HG02885 (cell line): ENCODE measurements at regions not wholly inside any gene's neighbourhood (a gene's known extent, or its start where the extent isn't known, plus 50 kb on each side); places are given as distances from the start of the nearest gene placed in this dataset.
"Not testable (repeated sequence)": the region's sequence is repeated elsewhere in the genome, so short reads cannot be mapped to it uniquely, and the experiment has no call there.

ENCODE experiments used
- ATAC-seq: cut with Tn5 transposase; IDR thresholded peaks from one replicate; pipeline ENCODE4 v1.9.1; 2021; ENCODE audit warnings: mild to moderate bottlenecking; ENCODE audit not compliant: unreplicated experiment, poor library complexity

DNA sequence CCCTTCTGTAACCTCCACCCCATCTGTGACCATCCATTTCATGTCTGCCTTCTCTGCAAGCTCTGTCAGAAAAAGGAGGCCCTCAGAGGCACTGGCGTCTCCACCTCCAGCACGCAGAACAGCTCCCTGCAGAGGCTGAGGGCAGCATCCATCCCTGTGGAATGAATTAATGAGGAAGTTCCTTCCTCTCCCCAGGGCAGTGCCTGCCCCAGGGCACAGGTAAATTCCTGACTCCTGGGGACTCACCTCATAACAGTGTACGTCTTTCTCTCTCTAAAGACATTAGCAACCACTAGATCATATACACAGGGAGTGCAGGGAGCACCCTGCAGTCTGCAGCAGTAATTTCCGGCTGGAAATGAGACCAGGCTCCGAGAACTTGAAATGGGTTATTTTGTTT, 155.0 kb upstream of the TMEM132C start:
- ATAC-seq, result no peak

DNA sequence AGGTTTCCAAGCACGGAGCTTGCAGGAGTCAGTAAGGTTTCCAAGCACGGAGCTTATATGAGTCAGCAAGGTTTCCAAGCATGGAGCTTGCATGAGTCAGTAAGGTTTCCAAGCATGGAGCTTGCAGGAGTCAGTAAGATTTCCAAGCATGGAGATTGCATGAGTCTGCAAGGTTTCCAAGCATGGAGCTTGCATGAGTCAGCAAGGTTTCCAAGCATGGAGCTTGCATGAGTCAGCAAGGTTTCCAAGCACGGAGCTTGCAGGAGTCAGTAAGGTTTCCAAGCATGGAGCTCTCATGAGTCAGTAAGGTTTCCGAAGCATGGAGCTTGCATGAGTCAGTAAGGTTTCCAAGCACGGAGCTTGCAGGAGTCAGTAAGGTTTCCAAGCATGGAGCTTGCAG, 153.7 kb upstream of the TMEM132C start:
- ATAC-seq, result not testable (repeated sequence)

DNA sequence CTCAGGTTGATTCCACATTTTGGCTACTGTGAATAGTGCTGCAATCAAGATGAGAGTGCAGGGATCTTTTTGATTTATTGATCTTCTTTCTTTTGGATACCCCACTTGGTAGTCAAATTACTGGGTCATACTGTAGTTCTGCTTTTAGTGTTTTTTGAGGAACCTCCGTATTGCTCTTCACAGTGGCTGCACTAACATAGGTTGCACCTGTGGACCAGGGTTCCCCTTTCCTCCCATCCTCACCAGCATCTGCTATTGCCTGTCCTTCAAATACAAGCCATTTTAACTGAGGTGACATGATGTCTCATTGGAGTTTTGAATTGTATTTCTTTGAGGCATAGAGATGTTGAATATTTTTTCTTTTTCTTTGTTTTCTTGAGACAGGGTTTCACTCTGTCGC, 152.5 kb upstream of the TMEM132C start:
- no peak for ATAC-seq

DNA sequence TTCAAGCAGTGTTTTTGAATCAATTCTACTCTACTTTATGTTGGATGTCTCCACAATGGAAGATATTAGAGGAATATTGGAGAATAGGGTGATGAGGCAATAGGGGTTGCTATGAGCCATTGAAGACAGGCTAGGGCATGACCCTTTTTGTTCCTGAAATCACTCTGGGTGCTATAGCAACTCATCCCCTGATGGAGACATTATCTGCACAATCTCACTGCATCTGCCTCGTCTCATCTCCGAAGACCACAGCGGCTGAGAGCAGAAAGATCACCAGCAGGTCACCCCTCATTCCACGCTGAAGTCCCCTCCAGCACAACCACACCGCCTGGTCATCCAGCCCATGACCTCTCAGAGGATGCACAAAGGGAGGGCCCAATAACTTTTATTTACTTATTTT, 150.4 kb upstream of the TMEM132C start:
- no peak for ATAC-seq

DNA sequence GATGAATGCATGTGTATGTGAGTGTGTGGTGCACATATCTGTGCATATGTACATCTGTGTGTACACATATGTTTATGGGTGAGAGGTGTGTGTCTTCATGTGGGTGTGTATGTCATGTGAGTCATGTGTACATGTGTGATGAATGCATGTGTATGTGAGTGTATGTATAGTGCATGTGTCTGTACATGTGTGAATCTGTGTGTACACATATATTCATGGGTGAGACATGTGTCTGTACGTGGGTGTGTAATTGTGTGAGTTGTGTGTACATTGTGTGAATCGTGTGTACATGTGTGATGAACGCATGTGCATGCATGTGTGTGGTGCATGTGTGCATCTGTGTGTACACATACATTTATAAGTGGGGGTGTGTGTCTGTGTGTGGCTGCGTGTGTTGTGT, 146.9 kb upstream of the TMEM132C start:
- ATAC-seq, result no peak

DNA sequence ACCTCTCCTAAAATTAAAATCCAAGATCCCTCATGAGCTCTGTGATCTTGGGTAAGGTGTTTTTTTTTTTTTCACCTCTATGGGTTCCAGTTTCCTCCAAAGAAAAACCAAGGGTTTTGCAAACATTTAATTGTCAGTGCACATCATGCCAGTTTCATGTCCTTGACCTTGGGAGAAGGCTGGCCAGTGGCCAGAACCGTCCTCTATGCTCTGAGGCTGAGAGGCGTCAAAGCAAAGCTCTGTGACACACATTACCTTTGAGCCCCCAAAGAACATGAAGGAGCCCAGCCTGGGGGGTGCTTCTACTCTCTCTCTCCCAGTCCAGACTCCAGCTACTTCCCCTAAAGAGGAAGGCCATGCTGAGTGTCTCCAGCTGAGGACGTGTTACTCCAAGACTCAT, 145.5 kb upstream of the TMEM132C start:
- no peak for ATAC-seq

DNA sequence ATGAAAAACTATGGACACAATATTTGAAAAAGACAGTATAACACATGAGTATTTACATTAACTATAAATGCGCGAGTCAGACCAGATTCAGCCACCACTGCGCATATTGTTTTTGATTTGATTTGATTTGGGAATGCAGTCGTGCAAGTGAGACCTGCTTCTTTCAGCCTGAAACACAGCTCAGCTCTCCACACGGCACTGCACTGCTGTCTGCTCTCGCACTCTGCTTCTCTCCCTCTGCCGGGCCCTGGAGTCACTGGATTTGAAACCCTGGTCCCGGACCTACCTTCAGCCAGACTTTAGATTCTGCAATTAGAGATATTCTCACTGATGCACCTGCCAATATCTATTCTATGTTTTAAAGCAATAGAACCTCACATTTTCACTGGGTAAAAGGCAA, 143.9 kb upstream of the TMEM132C start:
- no peak for ATAC-seq

DNA sequence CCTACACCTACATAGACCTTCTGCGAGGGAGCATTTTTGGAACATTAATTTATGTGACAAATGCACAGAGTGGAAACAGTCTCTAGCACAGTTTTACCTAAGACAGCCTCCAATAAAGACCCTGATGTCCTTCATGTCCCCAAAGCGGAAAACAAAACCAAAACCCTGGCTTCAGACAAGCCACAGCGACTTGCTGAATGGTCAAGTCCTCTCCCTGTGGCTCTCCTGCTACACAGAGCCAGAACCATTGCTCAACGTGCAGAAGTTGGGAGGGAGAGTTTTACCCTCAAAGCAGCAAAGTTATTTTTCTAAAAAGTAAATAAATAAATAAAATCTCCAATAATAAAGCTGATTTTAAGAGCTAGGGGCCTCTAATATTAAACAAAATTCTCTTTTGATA, 135.0 kb upstream of the TMEM132C start:
- no peak for ATAC-seq

DNA sequence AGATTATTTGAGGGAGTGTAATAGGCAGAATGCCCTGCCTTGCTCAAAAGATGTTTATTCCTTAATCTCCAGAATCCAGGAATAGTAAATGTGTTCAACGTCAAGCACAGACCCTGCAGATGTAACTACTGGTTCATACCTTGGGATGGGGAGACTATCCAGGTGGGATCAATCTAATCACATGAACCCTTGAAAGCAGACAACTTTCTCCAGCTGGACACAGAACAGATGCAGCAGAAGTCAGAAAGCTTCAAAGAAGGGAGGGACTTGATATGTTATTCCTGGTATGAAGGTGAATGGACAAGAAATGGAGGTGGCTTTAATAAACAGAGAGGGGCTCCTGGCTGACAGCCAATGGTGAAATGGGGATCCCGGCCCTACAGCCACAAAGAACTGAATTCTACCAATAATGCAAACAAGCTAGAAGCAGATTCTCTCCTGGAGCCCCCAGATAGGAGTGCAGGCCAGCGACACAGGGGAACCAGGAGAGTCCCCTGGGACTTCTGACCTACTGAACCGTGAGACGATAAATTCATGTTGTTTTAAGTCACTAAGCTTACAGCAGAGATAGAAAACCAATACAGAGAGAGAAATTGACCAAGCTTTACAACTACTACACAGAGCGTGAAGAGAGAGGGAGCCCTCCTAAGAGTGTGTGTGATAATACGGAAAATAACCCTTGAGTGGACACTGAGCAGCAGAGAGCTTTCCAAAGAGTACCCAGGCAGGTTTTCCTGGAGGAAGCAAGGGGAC, 133.5 kb upstream of the TMEM132C start:
- ATAC-seq, result no peak

DNA sequence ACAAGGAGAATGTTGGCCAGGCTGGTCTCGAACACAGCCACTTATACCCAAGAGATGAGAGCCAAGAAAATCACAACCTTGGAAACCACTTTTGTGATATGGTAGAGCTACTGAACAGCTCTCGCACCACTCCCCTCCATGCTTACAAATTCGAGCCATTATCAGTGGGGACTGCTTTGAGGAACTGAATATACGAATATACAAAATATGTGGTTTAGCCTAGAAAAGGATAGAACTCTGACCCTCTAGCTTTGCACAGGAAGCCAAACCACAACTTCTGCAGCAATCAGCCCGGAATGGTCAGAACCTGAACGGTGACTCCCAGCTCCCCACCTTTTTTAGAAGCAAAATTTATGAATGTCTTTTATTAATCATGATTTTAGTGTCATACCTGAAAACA, 129.8 kb upstream of the TMEM132C start:
- ATAC-seq, result peak; percentile 82

DNA sequence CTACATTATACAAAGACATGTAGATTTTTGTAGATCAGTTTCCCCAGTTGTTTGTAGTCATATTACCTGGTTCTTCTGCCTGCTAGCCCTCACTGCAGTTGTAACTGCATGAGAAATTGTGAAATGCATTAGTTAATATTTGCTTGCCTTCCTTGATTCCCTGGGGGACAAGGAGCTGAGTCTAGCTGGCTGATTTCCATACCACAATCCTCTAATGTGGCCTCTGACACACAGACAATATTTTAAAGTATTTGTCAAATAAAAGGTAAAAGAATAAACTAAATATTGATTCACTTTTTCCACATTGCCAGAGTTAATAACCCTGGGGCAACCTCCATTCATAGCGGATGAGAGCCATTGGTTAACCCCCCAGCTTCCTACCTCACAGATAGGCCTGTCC, 128.8 kb upstream of the TMEM132C start:
- ATAC-seq, result no peak

DNA sequence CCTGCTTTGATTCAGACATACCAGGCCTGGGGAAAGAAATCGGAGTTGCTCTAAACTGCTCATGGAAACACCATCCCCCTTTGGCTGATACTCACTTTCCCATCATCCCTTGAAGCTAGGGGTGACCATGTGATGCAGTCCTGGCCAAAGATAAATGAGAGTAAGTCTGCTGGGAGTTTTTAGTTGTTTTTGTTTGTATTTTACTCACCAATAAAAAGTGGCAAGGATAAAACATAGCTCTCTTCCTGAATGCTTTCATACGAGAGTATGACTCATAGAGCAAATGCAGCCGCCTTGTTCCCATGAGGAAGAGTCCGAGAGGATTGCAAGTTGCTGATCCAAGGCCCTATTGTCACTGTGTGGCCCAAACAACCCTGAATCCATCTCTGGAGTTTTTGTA, 126.4 kb upstream of the TMEM132C start:
- ATAC-seq, result no peak

DNA sequence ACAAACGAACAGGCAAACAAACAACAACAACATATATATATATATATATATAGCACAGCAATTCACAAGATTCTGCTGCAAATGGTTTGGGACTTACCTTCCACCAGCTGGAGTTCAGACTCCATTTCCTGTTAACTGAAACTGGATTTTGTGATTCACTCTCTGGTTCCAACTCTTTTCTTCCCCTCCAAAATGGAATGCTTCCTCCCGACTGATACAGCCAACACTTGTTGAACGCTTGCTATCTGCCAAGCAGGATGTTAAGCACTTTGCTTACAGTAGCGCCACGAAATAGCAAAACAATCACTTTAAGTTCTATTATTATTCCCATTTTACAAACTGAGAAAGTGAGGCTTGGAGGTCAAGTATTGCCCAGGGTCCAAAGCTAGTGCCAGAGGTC, 116.0 kb upstream of the TMEM132C start:
- no peak for ATAC-seq

DNA sequence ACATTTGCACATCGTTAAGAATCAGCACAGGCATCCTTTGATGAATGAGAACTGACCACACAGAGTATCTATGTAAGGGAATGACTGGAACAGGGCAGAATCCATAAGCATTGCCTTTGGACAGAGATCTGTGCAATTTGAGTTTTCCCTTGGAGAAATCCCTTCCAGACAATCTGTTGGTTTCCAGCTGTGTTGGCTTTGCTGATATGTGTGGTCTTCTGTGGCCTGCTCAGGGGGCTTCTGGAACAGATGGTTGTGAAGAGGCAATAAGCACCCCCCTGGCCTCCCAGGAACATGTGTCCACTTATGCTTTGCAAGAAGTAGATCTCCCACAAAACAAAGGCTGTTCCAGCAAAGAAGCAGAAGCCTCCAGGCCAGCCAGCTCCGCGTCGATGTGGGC, 111.4 kb upstream of the TMEM132C start:
- no peak for ATAC-seq

DNA sequence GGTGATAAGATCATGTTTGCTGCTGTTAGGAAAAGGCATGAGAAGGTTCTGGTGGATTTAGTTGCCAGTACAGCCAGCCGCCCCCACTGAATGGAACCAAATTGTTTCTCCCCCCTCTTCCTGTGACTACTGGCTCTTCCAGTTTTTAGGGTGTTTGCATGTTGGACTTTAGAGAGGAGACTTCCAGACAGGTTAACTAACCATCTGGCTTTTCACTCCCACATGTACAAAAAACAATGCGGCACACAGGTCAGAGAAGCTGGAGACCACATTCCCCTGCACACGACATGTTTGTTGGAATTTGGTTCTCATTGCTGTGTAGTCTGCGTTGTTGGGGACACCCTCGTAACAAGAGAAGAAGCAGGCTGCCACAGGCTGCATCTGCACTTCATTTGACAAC, 103.9 kb upstream of the TMEM132C start:
- ATAC-seq, result no peak

DNA sequence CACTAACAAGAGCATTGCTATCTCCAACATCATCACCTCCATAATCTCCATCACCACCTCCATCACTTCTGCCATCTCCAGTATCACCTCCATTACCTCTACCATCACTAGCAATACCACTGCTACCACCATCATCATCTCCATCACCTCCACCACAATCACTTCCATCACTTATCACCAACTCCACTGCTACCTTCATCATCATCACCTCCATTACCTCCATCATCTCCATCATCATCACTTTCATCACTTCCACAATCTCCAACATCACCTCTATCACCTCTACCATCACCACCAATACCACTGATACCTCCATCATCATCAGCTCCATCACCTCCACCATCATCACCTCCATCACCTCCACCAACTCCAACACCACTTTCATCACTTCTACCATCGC, 102.4 kb upstream of the TMEM132C start:
- no peak for ATAC-seq

DNA sequence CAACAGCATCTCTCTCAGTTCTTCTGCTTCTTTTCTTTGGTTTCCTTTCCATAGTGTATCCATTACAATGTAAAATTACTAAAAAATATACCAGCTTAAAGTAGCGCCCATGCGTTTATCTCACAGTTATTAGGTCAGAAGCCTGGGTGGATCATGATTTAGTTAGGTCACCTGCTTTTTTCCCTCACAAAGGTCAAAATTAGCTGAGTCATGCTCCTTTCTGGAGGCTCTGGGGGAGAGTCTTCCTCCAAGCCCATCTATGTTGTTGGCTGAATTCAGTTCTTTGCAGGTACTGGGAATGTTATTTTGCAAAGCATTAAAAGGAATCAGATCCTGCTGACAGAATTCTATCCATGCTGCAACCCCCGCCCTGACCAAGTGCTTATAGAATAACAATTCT, 101.6 kb upstream of the TMEM132C start:
- no peak for ATAC-seq

DNA sequence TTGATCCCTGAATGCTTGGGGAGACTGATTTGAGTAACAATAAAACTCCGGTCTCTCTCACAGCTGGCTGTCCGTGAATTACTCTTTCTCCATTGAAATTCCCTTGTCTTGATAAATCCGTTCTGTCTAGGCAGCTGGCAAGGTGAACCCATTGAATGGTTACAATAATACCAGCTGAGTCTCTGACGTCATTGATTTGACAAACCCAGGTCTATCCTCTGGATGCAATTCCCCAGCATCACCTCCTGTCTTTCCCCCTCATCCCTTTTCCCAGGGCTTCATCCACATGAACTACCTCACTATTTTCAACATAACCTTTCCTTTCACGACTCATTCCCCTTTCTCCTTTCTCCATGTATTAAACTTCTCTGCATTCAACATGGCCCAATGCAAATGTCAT, 98.7 kb upstream of the TMEM132C start:
- ATAC-seq, result no peak

DNA sequence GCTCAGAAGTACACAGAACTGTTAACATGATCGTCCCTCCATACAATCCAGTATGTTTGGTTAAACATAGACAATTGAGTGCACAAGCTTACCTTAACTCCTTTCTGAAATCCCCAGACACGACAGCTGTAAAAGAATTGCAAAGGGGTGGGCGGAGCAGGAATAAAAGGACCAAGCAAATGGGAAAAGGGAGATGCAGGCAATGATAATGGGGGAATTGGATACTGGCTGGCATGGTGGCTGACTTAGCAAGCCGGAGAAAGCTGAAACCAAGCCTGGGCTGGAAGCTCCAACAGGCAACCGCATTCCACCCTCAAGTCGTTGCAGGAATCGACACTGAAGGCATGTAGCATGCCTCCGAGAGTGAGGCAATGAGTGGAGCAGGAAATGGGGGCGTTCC, 96.8 kb upstream of the TMEM132C start:
- no peak for ATAC-seq

DNA sequence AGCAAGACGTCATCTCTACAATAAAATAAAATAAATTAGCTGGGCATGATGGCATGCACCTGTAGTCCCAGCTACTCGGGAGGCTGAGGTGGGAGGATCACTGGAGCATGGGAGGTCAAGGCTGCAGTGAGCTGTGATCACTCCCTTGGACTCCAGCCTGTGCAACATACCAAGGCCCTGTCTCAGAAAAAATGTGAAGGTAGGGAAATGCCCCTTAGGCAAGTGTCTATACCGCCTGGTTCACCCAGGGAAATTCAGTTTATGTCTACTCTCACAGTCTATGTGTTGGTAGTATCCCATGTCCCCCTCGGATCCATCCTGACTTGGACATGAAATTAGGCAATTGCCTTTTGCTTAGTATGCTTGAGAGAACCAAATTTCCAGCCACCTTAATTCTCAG, 88.4 kb upstream of the TMEM132C start:
- ATAC-seq, result no peak

DNA sequence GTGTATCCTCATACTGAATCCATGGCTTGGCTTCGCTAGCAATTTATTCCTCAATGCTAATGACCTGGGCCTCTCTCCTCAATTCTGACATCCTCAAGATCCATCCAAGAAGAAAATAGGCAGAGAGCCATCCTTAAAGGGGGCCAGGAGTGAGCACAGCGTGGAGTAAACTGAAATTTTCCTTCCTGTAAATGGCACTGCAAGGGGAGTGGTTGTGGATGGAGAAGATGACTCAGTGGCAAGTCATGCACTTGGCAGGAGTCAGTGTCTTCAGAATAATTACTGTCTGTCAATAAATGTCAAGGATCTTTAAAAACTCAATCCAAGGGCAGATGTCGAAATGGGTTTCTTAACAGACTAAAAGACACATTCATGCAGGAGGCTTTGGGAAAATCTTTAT, 88.0 kb upstream of the TMEM132C start:
- no peak for ATAC-seq

DNA sequence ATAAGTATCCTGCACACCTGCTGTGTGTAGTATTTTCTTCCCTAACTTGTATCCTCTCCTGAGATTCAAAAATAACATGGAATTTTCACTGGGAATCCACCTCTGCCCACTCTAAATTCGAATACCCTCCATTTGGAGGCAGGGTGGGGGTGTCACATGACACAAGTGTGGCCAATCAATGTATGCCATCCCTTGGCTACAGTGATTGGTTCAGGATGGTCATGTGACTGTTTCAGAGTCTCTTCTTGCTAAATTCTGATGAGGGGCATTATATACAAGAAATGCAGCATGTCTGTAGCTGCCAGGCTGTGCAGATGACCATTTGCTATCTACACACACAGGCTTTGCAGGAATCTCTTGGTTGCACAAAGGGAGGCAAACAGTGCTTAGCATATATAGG, 86.8 kb upstream of the TMEM132C start:
- no peak for ATAC-seq

DNA sequence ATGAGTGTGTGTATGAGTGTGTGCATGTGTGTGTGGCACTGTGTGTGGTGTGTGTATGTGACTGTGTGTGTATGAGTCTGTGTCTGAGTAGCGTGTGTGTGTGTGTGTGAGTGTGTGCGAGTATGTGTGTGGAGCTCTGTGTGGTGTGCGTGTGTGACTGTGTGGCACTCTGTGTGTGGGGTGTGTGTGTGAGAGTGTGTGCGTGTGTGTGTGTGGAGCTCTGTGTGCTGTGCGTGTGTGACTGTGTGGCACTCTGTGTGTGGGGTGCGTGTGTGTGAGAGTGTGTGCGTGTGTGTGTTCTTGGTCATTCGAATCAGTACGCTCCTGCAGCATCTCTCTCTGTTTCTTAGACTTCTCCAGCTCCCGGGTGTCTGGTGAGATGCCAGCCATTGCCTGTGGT, 76.9 kb upstream of the TMEM132C start:
- ATAC-seq, result no peak
